PFSK-1 (cell line): ENCODE measurements at regions not wholly inside any gene's neighbourhood (a gene's known extent, or its start where the extent isn't known, plus 50 kb on each side); places are given as distances from the start of the nearest gene placed in this dataset.

Source experiments
- FOXP2 ChIP-seq: optimal IDR thresholded peaks from 2 replicates; pipeline ENCODE3; 2011; ENCODE audit warnings: borderline replicate concordance, control low read depth, inconsistent platforms; ENCODE audit not compliant: insufficient read depth; ENCODE audit errors: extremely low read length, extremely low read depth
- POLR2AphosphoS5 ChIP-seq: IDR thresholded peaks from 2 replicates; pipeline ENCODE4 v1.6.1; 2012; ENCODE audit warnings: low read depth, mild to moderate bottlenecking, control low read depth, low read length, moderate library complexity
- REST ChIP-seq, 2 experiments: IDR thresholded peaks; 2 replicates each; pipeline versions ENCODE4 v1.6.1 to v1.8.0; 2011 to 2012; ENCODE audit warnings: low read depth in 2 of 2, low read length in 2 of 2, control low read depth in 1 of 2, inconsistent platforms in 1 of 2, mild to moderate bottlenecking in 1 of 2, moderate library complexity in 1 of 2; ENCODE audit not compliant: insufficient read depth in 1 of 2
- SIN3A ChIP-seq: IDR thresholded peaks from 2 replicates; pipeline ENCODE4 v1.6.1; 2012; ENCODE audit warnings: mild to moderate bottlenecking, low read length, moderate library complexity, borderline replicate concordance; ENCODE audit not compliant: insufficient read depth
- TAF1 ChIP-seq: IDR thresholded peaks from 2 replicates; pipeline ENCODE4 v1.6.1; 2012; ENCODE audit warnings: low read length, control low read depth, borderline replicate concordance; ENCODE audit not compliant: insufficient read depth

- TF ChIP-seq SIN3A (no peak), REST (IDR thresholded peaks at IDR 0.05; ENCODE audit: insufficient read depth in 1 of 2, low read depth in 2 of 2, low read length in 2 of 2) (no peak), POLR2AphosphoS5 (no peak), TAF1 (no peak), FOXP2 (no peak)
These were observed 129.7 kb downstream of the SNX5 start for GRCh38 chr20:17838921-17839320.
